GM21825 (cell line): ENCODE measurements at regions not wholly inside any gene's neighbourhood (a gene's known extent, or its start where the extent isn't known, plus 50 kb on each side); places are given as distances from the start of the nearest gene placed in this dataset.
"Not testable (repeated sequence)": the region's sequence is repeated elsewhere in the genome, so short reads cannot be mapped to it uniquely, and the experiment has no call there.

Source experiments
- ATAC-seq: cut with Tn5 transposase; IDR thresholded peaks from one replicate; pipeline ENCODE4 v1.9.1; 2021; ENCODE audit warnings: mild to moderate bottlenecking, moderate library complexity; ENCODE audit not compliant: unreplicated experiment

DNA sequence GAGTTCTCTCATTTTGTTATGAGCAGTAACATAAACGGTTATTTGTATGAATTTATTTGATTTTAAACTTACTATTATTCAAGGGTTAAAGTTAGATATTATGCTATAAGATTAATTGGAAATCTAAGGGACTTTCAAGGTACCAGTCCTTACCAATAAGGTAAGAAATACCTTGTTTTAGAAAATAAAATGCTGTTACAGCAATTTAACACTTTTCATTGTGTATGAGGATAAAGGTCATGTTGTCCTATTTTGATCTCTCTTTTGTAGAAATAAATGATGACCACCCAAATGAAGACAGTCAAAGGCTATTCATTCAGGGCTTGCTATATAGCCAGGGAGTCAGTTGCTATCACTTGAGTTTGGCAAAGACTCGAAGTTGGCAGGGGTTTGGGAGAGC lies 1185.9 kb upstream of the GOT2 start:
- no peak for ATAC-seq

GRCh38 chr16:59913666-59914065 lies 1179.5 kb upstream of the GOT2 start:
- ATAC-seq, result no peak

DNA sequence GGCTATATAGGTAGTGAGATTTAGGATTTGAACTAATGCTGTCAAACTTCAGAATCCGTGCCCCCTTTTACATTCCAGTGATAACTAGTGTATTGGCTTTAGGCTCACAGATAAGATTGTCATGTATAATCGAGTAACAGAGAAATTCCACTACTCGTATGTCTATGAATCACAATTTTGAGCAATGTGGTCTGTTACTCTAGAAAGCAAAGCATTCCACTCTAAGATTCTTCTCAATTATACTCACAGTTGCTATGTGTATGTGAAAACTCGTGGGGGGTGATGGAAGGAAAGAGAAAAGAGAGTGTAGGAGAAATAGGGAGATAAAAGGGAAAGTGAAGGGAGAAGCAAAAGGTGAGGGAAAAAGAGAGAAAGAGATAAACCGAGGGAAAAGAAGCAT lies 1175.1 kb upstream of the GOT2 start:
- no peak for ATAC-seq

DNA sequence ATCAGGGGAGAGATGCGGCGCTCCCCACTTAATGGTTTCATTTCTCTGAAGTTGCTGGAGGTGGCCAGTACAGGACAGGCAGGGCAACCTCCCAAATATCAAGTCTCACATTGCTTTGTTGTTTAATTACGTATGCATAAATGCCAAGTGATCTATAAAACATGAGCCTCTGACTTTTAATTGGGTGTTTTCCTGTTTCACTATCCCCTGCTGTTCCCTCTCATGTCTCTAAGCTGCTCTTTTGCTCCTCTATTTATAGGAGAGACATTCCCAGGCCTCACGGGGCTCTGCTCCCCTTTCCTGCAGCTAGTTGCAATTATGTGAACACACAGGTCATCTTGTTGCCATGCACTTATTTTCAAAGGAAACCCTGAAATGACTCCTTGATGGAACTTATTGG lies 1173.5 kb upstream of the GOT2 start:
- ATAC-seq, result no peak

GRCh38 chr16:59905606-59906005 lies 1171.5 kb upstream of the GOT2 start:
- ATAC-seq, result no peak

- no peak for ATAC-seq
Observed at GRCh38 chr16:59905131-59905530, 1171.0 kb upstream of the GOT2 start.

DNA sequence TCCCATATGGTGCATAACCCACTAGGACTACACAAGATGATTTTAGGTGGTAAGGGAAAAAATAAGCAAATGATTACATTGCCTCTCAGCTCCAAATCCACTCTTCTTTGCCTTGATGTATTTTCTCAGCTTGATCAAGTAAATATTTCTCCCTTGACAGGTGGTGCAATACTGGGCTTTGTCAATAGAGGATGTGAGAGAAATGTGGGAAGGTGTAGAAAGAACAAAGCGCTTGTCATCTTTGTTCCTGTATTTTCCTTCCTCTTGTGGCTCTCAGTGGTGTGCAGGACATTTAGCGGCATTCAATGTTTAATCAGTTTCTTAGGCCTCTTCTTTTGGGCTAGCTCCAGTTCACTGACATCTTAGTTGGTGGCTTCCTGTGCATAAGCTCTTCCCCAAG lies 1165.8 kb upstream of the GOT2 start:
- no peak for ATAC-seq

DNA sequence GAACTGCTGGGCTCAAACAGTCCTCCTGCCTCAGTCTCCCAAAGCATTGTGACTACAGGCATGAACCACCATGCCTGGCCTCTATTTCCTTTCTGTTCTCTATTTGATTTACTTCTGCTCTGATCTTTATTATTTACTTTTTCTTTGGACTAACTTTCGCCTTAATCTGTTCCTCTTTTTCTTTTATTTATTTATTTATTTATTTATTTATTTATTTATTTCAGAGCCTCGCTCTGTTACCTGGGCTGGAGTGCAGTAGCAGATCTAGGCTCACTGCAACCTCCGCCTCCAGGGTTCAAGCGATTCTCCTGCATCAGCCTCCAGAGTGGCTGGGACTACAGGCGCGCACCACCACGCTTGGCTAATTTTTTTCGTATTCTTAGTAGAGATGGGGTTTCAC lies 1158.3 kb upstream of the GOT2 start:
- no peak for ATAC-seq

- ATAC-seq, result no peak
Observed at GRCh38 chr16:59887856-59888255, 1153.7 kb upstream of the GOT2 start.

GRCh38 chr16:59886021-59886420 lies 1151.9 kb upstream of the GOT2 start:
- ATAC-seq, result no peak

DNA sequence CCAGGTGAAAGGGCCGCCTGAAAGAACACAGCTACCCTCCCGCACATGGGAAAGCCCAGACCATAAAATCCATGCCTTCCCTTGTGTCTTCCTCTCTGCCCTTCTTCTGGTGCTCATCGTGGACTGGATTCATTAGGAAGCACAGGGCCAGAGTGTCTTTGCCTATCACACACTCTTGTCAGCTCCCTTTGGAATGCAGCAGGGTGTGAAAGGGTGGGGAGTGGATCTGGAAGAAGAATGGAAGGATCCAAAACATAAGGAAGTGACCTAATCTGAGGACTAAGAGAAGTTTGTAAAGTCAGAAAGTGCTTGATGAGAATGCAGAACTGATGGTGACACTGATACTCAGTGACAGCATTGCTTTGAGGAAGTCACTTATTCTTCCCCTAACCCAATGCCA lies 1147.3 kb upstream of the GOT2 start:
- ATAC-seq, result no peak

DNA sequence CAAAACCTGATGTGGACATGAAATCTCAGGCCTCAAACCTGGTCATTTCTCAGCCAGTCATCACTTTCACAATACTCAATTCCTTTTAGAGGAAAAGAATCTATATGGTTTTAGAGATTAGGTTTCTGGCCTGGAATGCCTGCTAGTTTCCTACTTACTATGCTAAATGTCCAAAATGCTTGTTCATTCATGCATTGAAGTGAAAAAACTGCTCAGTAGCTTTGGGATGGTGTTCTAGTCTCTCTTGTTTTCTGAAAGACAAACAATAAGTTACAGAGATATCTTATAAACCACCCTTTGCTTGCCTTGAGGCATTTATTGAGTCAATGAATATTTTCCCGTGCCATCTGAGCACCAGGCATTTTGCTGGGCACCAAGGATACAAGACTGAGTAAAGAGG lies 1146.5 kb upstream of the GOT2 start:
- ATAC-seq, result no peak

DNA sequence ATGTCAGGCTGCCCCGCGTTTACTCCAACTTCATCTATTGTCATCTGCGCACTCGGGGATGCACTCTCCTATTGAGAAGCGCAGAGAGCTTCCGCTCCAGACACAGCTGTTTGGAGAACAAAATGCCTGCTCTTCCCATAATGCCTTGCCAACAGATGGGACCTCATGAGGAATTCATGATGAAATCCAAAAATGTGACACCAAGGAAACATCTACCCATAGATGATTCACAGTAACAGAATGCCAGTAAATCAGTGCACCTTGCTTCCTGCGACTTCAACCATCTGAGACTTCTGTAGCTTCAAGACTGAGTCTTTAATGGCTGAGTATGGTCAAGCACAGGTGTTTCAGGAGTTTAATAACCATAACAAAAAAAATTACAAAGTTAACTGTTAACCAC lies 1144.9 kb upstream of the GOT2 start:
- ATAC-seq, result no peak

DNA sequence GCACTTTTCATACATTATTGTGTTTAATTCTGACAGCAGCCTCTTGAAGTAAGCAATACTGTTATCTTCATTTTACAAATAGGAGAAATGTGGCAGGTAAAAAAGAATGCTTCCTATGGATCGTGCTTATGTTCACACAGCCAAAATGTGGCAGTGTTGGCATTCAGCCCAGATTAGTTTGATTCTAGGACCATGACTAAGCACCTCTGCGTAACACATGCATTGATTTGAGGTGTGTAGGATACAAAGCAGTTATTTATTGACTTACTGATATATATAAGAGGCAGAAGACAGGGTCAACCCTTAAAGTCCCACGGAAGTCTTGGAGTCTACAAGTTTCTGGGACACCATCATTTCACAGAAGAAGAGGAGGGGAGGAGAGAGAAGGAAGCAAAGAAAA lies 1144.4 kb upstream of the GOT2 start:
- no peak for ATAC-seq

DNA sequence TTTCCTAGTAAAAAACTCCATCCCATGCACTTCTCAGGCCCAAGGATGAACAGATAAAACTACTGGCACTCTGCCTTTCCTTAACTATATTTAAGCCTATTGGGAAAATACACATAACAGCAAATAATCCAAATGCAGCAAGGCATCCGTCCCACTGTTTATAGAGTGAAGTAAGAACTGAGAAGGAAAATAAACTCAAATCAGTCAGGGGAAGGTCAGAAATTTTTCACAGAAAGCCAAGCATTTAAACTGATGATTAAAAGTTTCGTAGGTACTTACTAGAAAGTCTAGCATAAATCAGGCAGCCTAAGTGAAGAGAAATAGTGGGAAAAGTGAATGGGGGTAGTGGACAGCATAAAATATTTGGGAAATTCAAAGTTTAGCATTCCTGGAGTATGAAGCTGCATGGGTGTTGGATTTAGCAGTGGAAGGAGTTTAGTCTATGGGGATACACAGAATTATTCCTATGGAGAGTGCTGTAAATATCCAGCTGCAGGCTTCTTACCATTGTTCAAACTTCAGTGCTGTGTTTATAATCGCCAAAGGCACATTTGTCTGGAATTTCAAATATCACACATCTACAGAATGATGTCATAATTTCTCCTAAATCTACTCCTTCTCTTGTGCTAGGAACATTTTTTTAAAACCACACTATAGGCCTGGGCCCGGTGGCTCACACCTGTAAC lies 1131.0 kb upstream of the GOT2 start:
- no peak for ATAC-seq

DNA sequence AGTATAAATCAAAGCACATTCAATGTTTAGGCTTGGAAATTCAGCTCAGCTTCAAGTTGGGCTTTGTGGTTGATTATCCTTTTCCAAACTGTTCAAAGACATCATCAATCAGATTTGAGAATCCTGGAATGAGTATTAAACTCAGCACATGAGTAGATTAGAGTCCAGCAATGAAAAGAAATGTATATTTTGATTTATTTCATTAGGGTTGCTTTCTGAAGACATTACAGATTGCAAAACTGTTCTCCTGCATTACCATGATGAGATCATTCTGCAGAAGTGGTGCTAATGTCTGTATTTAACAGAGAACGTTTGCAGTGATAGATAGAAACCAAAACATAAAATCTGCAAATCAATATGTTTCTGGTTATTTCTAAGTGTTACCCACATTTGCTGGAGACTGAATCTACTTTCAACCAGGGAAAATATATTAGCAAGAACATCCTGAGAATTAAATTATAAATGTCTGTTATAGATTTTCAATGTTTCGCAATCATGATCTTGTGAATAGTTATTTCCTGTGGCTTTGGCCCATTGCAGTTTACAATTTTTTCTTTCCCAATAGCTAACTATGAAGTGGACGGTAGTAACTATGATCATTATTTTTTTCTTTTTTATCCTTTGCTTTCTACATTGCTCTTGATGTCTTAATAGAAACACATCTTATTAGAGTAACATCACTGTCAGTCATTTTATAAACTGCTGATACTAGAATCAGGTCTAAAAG lies 1125.7 kb upstream of the GOT2 start:
- ATAC-seq, result no peak

- no peak for ATAC-seq
Observed at GRCh38 chr16:59854846-59855439, 1120.8 kb upstream of the GOT2 start.

- ATAC-seq, result no peak
Observed at GRCh38 chr16:59849716-59850115, 1115.6 kb upstream of the GOT2 start.

- no peak for ATAC-seq
Observed at GRCh38 chr16:59848296-59848695, 1114.2 kb upstream of the GOT2 start.

DNA sequence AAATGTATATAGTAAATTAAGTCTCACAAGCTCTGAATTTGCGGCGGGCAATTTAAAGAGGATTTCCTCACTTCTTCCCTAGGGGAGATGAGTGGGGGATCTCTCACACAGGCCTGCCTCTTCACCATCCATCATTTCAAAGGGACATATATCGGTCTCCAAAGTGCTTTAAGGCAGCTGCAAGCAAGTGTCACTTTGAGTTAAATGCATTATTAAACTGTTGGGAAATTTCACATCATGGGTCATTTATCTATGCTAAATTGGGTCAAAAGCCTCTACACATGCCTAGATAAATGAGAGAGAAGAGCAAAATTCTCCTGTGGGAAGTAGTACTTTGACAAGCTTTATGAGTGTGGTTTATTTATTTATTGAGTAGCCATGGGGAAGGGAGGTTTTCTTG lies 1106.1 kb upstream of the GOT2 start:
- no peak for ATAC-seq

DNA sequence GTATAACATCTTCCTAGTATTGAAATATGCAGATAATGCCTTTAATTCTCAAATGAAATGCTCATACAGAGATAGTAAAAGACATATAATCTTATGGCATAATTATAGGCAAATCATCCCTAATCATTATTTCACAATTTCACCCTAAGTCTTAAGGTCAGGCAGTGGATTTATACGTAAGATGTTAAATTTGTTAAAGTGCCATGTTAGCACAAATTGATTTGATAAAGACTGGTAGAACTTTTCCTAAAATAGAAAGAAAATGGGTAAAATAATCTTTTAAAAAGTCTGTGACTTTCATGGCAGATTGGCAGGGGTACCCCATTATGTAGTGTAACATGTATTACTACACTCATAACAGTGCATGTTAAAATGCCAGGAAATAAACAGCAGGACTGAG lies 1092.7 kb upstream of the GOT2 start:
- ATAC-seq, result no peak

GRCh38 chr16:59809488-59809887 lies 1075.4 kb upstream of the GOT2 start:
- ATAC-seq, result not testable (repeated sequence)
